HepG2 (cell line): ENCODE measurements at regions not wholly inside any gene's neighbourhood (a gene's known extent, or its start where the extent isn't known, plus 50 kb on each side); places are given as distances from the start of the nearest gene placed in this dataset.

Experiments
- ATAC-seq: fragments of 200-7000 bp; cut with Tn5 transposase; 3 replicates; pipeline ENCODE4 v1.9.1; 2020; ENCODE audit warnings: mild to moderate bottlenecking, moderate library complexity
- BruUV-seq: library from RNA; stranded (reverse); fragments of 400-500 nt; replicated peaks from 2 replicates; lab custom pipeline; 2021; lab: Mats Ljungman, UMichigan
- CTCF ChIA-PET: fragments of 300-600 bp; formaldehyde crosslinking; extraction: SDS; loops from one replicate; lab custom pipeline; 2021; ENCODE audit warnings: low total read pairs, inconsistent platforms, low intra/inter-chr PET ratio; lab: Yijun Ruan, JAX
- POLR2A ChIA-PET: fragments of 350-600 bp; sonication (Branson Sonifier 250); formaldehyde crosslinking; loops from one replicate; lab custom pipeline; 2020; ENCODE audit warnings: antibody characterized with exemption, inconsistent platforms; lab: Yijun Ruan, JAX
- DNase-seq: peaks from one replicate; pipeline ENCODE4 v3.0.0-alpha.2; 2015; ENCODE audit warnings: low spot score
- FAIRE-seq: peaks from 3 replicates; lab custom pipeline; 2011; peaks lifted over from hg19 to GRCh38; lab: Jason Lieb, UNC
- H2AFZ ChIP-seq: one replicate; pipeline ENCODE4 v1.6.1; 2011; ENCODE audit warnings: low read length, inconsistent platforms
- H3K27ac ChIP-seq: fragments of 300-600 bp; 3 replicates; pipeline ENCODE4 v1.8.0; 2011; ENCODE audit warnings: mixed run types, mild to moderate bottlenecking, mixed read lengths, low read length, inconsistent platforms; ENCODE audit not compliant: insufficient read depth; ENCODE audit errors: extremely low read length
- H3K27me3 ChIP-seq, 2 experiments: fragments of 200-600 bp in 1 of 2; 2 replicates in 1 of 2; 3 replicates in 1 of 2; pipeline versions ENCODE4 v1.6.0 to v1.8.0; 2011; ENCODE audit warnings: low read length in 2 of 2, mild to moderate bottlenecking in 2 of 2, moderate library complexity in 2 of 2, inconsistent platforms in 1 of 2; ENCODE audit not compliant: insufficient read depth in 2 of 2, control insufficient read depth in 1 of 2
- H3K36me3 ChIP-seq, 2 experiments: fragments of 200-600 bp in 1 of 2; replicated peaks in 1 of 2; 2 replicates in 1 of 2; 3 replicates in 1 of 2; pipeline versions ENCODE4 v1.5.1 to v1.8.0; 2011; ENCODE audit warnings: low read length in 2 of 2, inconsistent platforms in 1 of 2; ENCODE audit not compliant: insufficient read depth in 2 of 2, control insufficient read depth in 1 of 2
- H3K4me1 ChIP-seq: 2 replicates; pipeline ENCODE4 v1.5.1; 2012; ENCODE audit warnings: low read length, inconsistent platforms; ENCODE audit not compliant: insufficient read depth
- H3K4me2 ChIP-seq: 2 replicates; pipeline ENCODE4 v1.6.0; 2011; ENCODE audit warnings: low read depth, low read length, inconsistent platforms
- H3K4me3 ChIP-seq, 3 experiments: fragments of 200-600 bp in 1 of 3; sonication (generic), shearing (Covaris generic) in 1 of 3; replicated peaks in 1 of 3; 2 replicates each; pipeline ENCODE4 v1.5.1; 2011 to 2016; ENCODE audit warnings: low read length in 3 of 3, inconsistent platforms in 2 of 3, low read depth in 2 of 3, mild to moderate bottlenecking in 2 of 3, control low read depth in 1 of 3, mixed read lengths in 1 of 3; ENCODE audit not compliant: insufficient read depth in 1 of 3
- H3K79me2 ChIP-seq: one replicate; pipeline ENCODE4 v1.6.1; 2011; ENCODE audit warnings: low read length, inconsistent platforms; ENCODE audit not compliant: insufficient read depth
- H3K9ac ChIP-seq: 2 replicates; pipeline ENCODE4 v1.6.0; 2011; ENCODE audit warnings: mild to moderate bottlenecking, low read depth, low read length, inconsistent platforms; ENCODE audit not compliant: insufficient read depth
- H3K9me3 ChIP-seq: 2 replicates; pipeline ENCODE4 v1.5.1; 2012; ENCODE audit warnings: mild to moderate bottlenecking, low read length
- H4K20me1 ChIP-seq: 2 replicates; pipeline ENCODE4 v1.6.0; 2011; ENCODE audit warnings: inconsistent platforms, mild to moderate bottlenecking, low read length, moderate library complexity; ENCODE audit not compliant: insufficient read depth
- AHR ChIP-seq: IDR thresholded peaks from 2 replicates; pipeline ENCODE4 v1.6.1; 2018; ENCODE audit warnings: missing genetic modification reagents, missing compliant biosample characterization
- GZF1 ChIP-seq: sonication (generic); formaldehyde crosslinking; IDR thresholded peaks from 2 replicates; pipeline ENCODE4 v1.5.1; 2020; ENCODE audit warnings: mild to moderate bottlenecking, missing genetic modification reagents
- HDAC6 ChIP-seq: fragments of 200-600 bp; sonication (generic); IDR thresholded peaks from 2 replicates; pipeline ENCODE4 v1.7.0; 2017; ENCODE audit warnings: mild to moderate bottlenecking, antibody characterized with exemption, low read length, low read depth
- JDP2 ChIP-seq: sonication (generic); formaldehyde crosslinking; IDR thresholded peaks from 2 replicates; pipeline ENCODE4 v1.8.1; 2022; ENCODE audit warnings: missing genetic modification reagents, borderline replicate concordance
- JUN ChIP-seq: sonication (generic); formaldehyde crosslinking; IDR thresholded peaks from 2 replicates; pipeline ENCODE4 v1.4.0; 2020; ENCODE audit warnings: mild to moderate bottlenecking, missing genetic modification reagents
- JUNB ChIP-seq: sonication (generic); formaldehyde crosslinking; IDR thresholded peaks from 2 replicates; pipeline ENCODE4 v1.8.0; 2022; ENCODE audit warnings: missing genetic modification reagents, mild to moderate bottlenecking, borderline replicate concordance
- MYPOP ChIP-seq: sonication (generic); formaldehyde crosslinking; IDR thresholded peaks from 2 replicates; pipeline ENCODE4 v1.8.1; 2023; ENCODE audit warnings: mild to moderate bottlenecking, moderate library complexity, missing genetic modification reagents
- SATB2 ChIP-seq: sonication (generic); formaldehyde crosslinking; IDR thresholded peaks from 2 replicates; pipeline ENCODE4 v1.5.0; 2020; ENCODE audit warnings: missing genetic modification reagents
- SMYD3 ChIP-seq: sonication (generic); formaldehyde crosslinking; IDR thresholded peaks from 2 replicates; pipeline ENCODE4 v1.8.1; 2023; ENCODE audit warnings: mild to moderate bottlenecking, missing genetic modification reagents
- SOX13 ChIP-seq, 3 experiments: fragments of 450-650 bp in 1 of 3; sonication (generic) in 1 of 3; formaldehyde crosslinking in 1 of 3; IDR thresholded peaks in 2 of 3; conservative IDR thresholded peaks in 1 of 3; 2 replicates each; pipeline versions ENCODE4 v1.5.0 to v1.6.1; 2016 to 2020; ENCODE audit warnings: antibody characterized with exemption in 1 of 3, mild to moderate bottlenecking in 1 of 3, missing compliant biosample characterization in 1 of 3, missing genetic modification reagents in 1 of 3, moderate library complexity in 1 of 3
- SP1 ChIP-seq, 2 experiments: fragments of 450-650 bp in 1 of 2; sonication (generic) in 1 of 2; formaldehyde crosslinking in 1 of 2; IDR thresholded peaks; 2 replicates each; pipeline versions ENCODE4 v1.4.0 to v1.6.1; 2016 to 2020; ENCODE audit warnings: missing genetic modification reagents in 1 of 2
- ZBTB21 ChIP-seq: sonication (generic); formaldehyde crosslinking; IDR thresholded peaks from 2 replicates; pipeline ENCODE4 v1.4.0; 2020; ENCODE audit warnings: missing genetic modification reagents
- ZMYM2 ChIP-seq: sonication (generic); formaldehyde crosslinking; IDR thresholded peaks from 2 replicates; pipeline ENCODE4 v1.8.0; 2022; ENCODE audit warnings: mild to moderate bottlenecking, missing genetic modification reagents
- ZNF264 ChIP-seq: sonication (generic); formaldehyde crosslinking; IDR thresholded peaks from 2 replicates; pipeline ENCODE4 v1.4.0; 2020; ENCODE audit warnings: missing genetic modification reagents
- ZNF274 ChIP-seq: sonication (generic); formaldehyde crosslinking; IDR thresholded peaks from 2 replicates; pipeline ENCODE4 v1.5.1; 2020; ENCODE audit warnings: mild to moderate bottlenecking, missing genetic modification reagents
- ZNF598 ChIP-seq: sonication (generic); formaldehyde crosslinking; IDR thresholded peaks from 2 replicates; pipeline ENCODE4 v1.5.1; 2020; ENCODE audit warnings: mild to moderate bottlenecking, missing genetic modification reagents, borderline replicate concordance
- in situ Hi-C: cut with HindIII; loops from 2 replicates; pipeline ENCODE4 v1.10.0; 2017; ENCODE audit warnings: low pct_unique_long_range_greater_than_20kb; ENCODE audit not compliant: extremely low pct_ligation_motif_present
- intact Hi-C: fragments of 100-400 bp; cut with micrococcal nuclease; formaldehyde crosslinking; loops from one replicate; pipeline ENCODE4 v1.10.0; 2022; ENCODE audit not compliant: unreplicated experiment

DNA sequence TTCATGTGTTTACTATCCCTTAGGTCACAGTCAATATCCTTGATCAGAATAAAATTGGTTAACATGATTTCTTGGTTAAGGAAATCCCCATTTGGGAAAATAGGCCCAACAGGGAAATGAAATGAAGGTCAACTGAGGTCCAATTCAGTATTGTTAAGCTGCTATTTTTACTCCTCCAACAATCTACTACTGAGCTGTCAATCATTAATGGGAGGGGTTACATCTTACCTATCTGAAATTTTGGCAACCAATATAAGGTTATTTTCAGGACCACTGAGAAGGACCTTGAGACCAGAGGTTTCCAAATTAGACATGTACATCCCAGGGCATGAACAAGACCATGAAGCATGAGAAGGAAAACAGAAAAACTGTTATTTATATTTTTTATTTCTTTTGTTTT lies 64.2 kb upstream of the ALG13 start:
- no peaks in the 10 kb centered on the region for H4K20me1 ChIP-seq
- intact Hi-C loops, result no loop called here
- H3K79me2 ChIP-seq, result no peaks in the 10 kb centered on the region
- H3K9me3 ChIP-seq, result no peaks in the 10 kb centered on the region
- ChIA-PET POLR2A (no interaction called here), CTCF (no interaction called here)
- H2AFZ ChIP-seq, result no peak overlapping the region
- TF ChIP-seq SATB2 (CRISPR knock-in tag) (no peak), SMYD3 (CRISPR knock-in tag) (no peak), JDP2 (CRISPR knock-in tag) (no peak), MYPOP (CRISPR knock-in tag) (no peak), ZMYM2 (no peak), AHR (CRISPR knock-in tag) (no peak), GZF1 (no peak), HDAC6 (no peak), SP1 (IDR thresholded peaks at IDR 0.05) (no peak), SP1 (CRISPR knock-in tag; IDR thresholded peaks at IDR 0.05) (no peak), ZNF598 (no peak), ZBTB21 (CRISPR knock-in tag) (no peak), JUN (CRISPR knock-in tag) (no peak), SOX13 (IDR thresholded peaks at IDR 0.05) (no peak), SOX13 (CRISPR knock-in tag; conservative IDR thresholded peaks at IDR 0.05 in 1 of 2, IDR thresholded peaks at IDR 0.05 in 1 of 2) (no peak), ZNF274 (no peak), ZNF264 (CRISPR knock-in tag) (no peak), JUNB (CRISPR knock-in tag) (no peak)
- BruUV-seq, result no TSS peak
- in situ Hi-C loops, result no loop called here
- FAIRE-seq (no peak), ATAC-seq (no peak), DNase-seq (no peak)
- H3K27me3 ChIP-seq, result no peaks in the 10 kb centered on the region
- H3K36me3 ChIP-seq, result no peaks in the 10 kb centered on the region
- no peaks in the 10 kb centered on the region for H3K4me1 ChIP-seq
- no peak overlapping the region for H3K9ac ChIP-seq
- H3K27ac ChIP-seq, result no peak overlapping the region
- no peak overlapping the region for H3K4me2 ChIP-seq
- no peak overlapping the region for H3K4me3 ChIP-seq
